ENCODE measurements at regions not wholly inside any gene's neighbourhood (a gene's known extent, or its start where the extent isn't known, plus 50 kb on each side); places are given as distances from the start of the nearest gene placed in this dataset.

- no peak for TF ChIP-seq PBX3 (IDR thresholded peaks at IDR 0.05)
- TF ChIP-seq GATA2 (CRISPR knock-in tag; IDR thresholded peaks at IDR 0.05) = no peak
- TF ChIP-seq YY1 (IDR thresholded peaks at IDR 0.05; ENCODE audit: low read depth) = no peak
These were observed 520.5 kb downstream of the KCNJ3 start (continued) for GRCh38 chr2:155218945-155219344.

- no peak overlapping the region for H3K4me2 ChIP-seq
- H3K4me3 ChIP-seq (ENCODE audit: low read depth in 2 of 2, low read length in 1 of 2) = no peak overlapping the region
- H3F3A ChIP-seq (replicated peaks; ENCODE audit: insufficient read depth) = no peaks in the 10 kb centered on the region
- H3K27ac ChIP-seq (ENCODE audit: low read depth in 2 of 2, low read length in 1 of 2) = no peak overlapping the region
- TF ChIP-seq SIN3A (IDR thresholded peaks at IDR 0.05; ENCODE audit: borderline replicate concordance, low read depth, low read length) (no peak), JUND (IDR thresholded peaks at IDR 0.05) (no peak), RCOR1 (IDR thresholded peaks at IDR 0.05; ENCODE audit: low read length) (no peak), EZH2phosphoT487 (IDR thresholded peaks at IDR 0.05; ENCODE audit: borderline replicate concordance, low read depth) (no peak), MEF2A (IDR thresholded peaks at IDR 0.05; ENCODE audit: borderline replicate concordance, low read depth) (no peak), ELF1 (IDR thresholded peaks at IDR 0.05) (no peak), ZBTB33 (IDR thresholded peaks at IDR 0.05; ENCODE audit: borderline replicate concordance, low read depth) (no peak), USF2 (IDR thresholded peaks at IDR 0.05; ENCODE audit: borderline replicate concordance, low read depth, low read length) (no peak), MXI1 (IDR thresholded peaks at IDR 0.05; ENCODE audit: low read depth, low read length) (no peak), FOXJ3 (CRISPR knock-in tag; IDR thresholded peaks at IDR 0.05) (no peak), POLR2AphosphoS5 (IDR thresholded peaks at IDR 0.05; ENCODE audit: low read depth, low read length) (no peak), TEAD4 (IDR thresholded peaks at IDR 0.05; ENCODE audit: borderline replicate concordance, insufficient read depth) (no peak), YY1 (IDR thresholded peaks at IDR 0.05; ENCODE audit: low read depth) (no peak), TCF12 (IDR thresholded peaks at IDR 0.05) (no peak), CTCF (IDR thresholded peaks at IDR 0.05) (no peak), MAX (IDR thresholded peaks at IDR 0.05; ENCODE audit: low read depth) (no peak)
- H3K4me1 ChIP-seq (ENCODE audit: control insufficient read depth in 1 of 2, insufficient read depth in 2 of 2, low read depth in 1 of 2, low read length in 1 of 2) = no peaks in the 10 kb centered on the region
- no peak for DNase-seq
- no peak overlapping the region for H2AFZ ChIP-seq (ENCODE audit: low read depth)
- 26% methylated on average over 2 of the region's 2 CpGs for WGBS (ENCODE audit: low lambda C conversion rate)
- 0 out of 2 replicates have a peak, but pooled peaks cover 3% of the 10 kb centered on the region for H3K9me2 ChIP-seq
- no peaks in the 10 kb centered on the region for H3K9me3 ChIP-seq
- ChIA-PET POLR2A (no interaction called here), CTCF (interaction anchor here (3.3 kb wide), 1 partner anchor 595 kb away, joined by 12 read pairs; no protein-coding TSS in a partner anchor)
- H3K79me2 ChIP-seq (ENCODE audit: insufficient read depth) = no peaks in the 10 kb centered on the region
- no peaks in the 10 kb centered on the region for H3K36me3 ChIP-seq (replicated peaks in 1 of 2; ENCODE audit: control insufficient read depth in 1 of 2, insufficient read depth in 2 of 2, low read length in 1 of 2)
- H3K27me3 ChIP-seq (ENCODE audit: insufficient read depth) = peaks cover 10% of the 10 kb centered on the region; the same call in 1 of the 2 replicates
- H3K9ac ChIP-seq = no peak overlapping the region
- no peaks in the 10 kb centered on the region for H4K20me1 ChIP-seq (ENCODE audit: insufficient read depth)
These were observed 519.9 kb downstream of the KCNJ3 start for GRCh38 chr2:155218292-155218924.
